Neural cell (in vitro differentiated cells): ENCODE measurements at regions not wholly inside any gene's neighbourhood (a gene's known extent, or its start where the extent isn't known, plus 50 kb on each side); places are given as distances from the start of the nearest gene placed in this dataset.

Experiments
- H2AFZ ChIP-seq: fragments of 200-600, 300-800 bp; sonication (generic), shearing (Covaris generic); 2 replicates; pipeline ENCODE4 v1.6.0; 2014; ENCODE audit warnings: low read depth, mild to moderate bottlenecking, antibody characterized with exemption, low read length, moderate library complexity
- H3F3A ChIP-seq: fragments of 200-600 bp; shearing (Covaris generic); 2 replicates; pipeline ENCODE4 v1.6.1; 2016; ENCODE audit warnings: mild to moderate bottlenecking, moderate library complexity, mixed read lengths, antibody characterized with exemption, low read length; ENCODE audit not compliant: insufficient read depth, poor library complexity, severe bottlenecking
- H3K27ac ChIP-seq: fragments of 200-600, 300-800 bp; sonication (generic), shearing (Covaris generic); 2 replicates; pipeline ENCODE4 v1.5.1; 2014; ENCODE audit warnings: mild to moderate bottlenecking, low read length, moderate library complexity
- H3K27me3 ChIP-seq: fragments of 300-800, 200-600 bp; sonication (generic), shearing (Covaris generic); 2 replicates; pipeline ENCODE4 v1.6.0; 2014; ENCODE audit warnings: mild to moderate bottlenecking, low read depth, low read length, moderate library complexity; ENCODE audit not compliant: insufficient read depth
- H3K36me3 ChIP-seq: fragments of 300-800, 200-600 bp; sonication (generic), shearing (Covaris generic); 2 replicates; pipeline ENCODE4 v1.5.1; 2014; ENCODE audit warnings: mild to moderate bottlenecking, antibody characterized with exemption, low read length, moderate library complexity; ENCODE audit not compliant: insufficient read depth
- H3K4me2 ChIP-seq: fragments of 300-800, 200-600 bp; sonication (generic), shearing (Covaris generic); 2 replicates; pipeline ENCODE4 v1.6.0; 2014; ENCODE audit warnings: mild to moderate bottlenecking, low read length
- H3K4me3 ChIP-seq: fragments of 300-800, 200-600 bp; sonication (generic), shearing (Covaris generic); 2 replicates; pipeline ENCODE4 v1.5.1; 2014; ENCODE audit warnings: mild to moderate bottlenecking, low read length, moderate library complexity
- H3K79me2 ChIP-seq: fragments of 200-600 bp; shearing (Covaris generic); replicated peaks from 2 replicates; pipeline ENCODE4 v1.6.0; 2014; ENCODE audit warnings: mild to moderate bottlenecking, low read length, moderate library complexity; ENCODE audit not compliant: insufficient read depth
- H3K9ac ChIP-seq: fragments of 300-800, 200-600 bp; sonication (generic), shearing (Covaris generic); 2 replicates; pipeline ENCODE4 v1.6.1; 2016; ENCODE audit warnings: mild to moderate bottlenecking, low read length, mixed read lengths
- H3K9me2 ChIP-seq: fragments of 200-600 bp; shearing (Covaris generic); 2 replicates; pipeline ENCODE4 v1.6.1; 2016; ENCODE audit warnings: mild to moderate bottlenecking, low read length, mixed read lengths; ENCODE audit not compliant: insufficient read depth
- H3K9me3 ChIP-seq: fragments of 200-600, 300-800 bp; sonication (generic), shearing (Covaris generic); 2 replicates; pipeline ENCODE4 v1.6.1; 2016; ENCODE audit warnings: mild to moderate bottlenecking, mixed run types, low read length, moderate library complexity, mixed read lengths
- H4K20me1 ChIP-seq: fragments of 200-600 bp; shearing (Covaris generic); 2 replicates; pipeline ENCODE4 v1.6.1; 2016; ENCODE audit warnings: mild to moderate bottlenecking, mixed run types; ENCODE audit not compliant: insufficient read depth
- EP300 ChIP-seq: fragments of 450-650 bp; conservative IDR thresholded peaks from 2 replicates; pipeline ENCODE4 v1.6.1; 2014; ENCODE audit warnings: antibody characterized with exemption, mild to moderate bottlenecking, moderate library complexity; ENCODE audit not compliant: poor library complexity, severe bottlenecking
- EZH2 ChIP-seq: fragments of 200-600, 300-800 bp; shearing (Covaris generic), sonication (generic); IDR thresholded peaks from 2 replicates; pipeline ENCODE4 v1.6.1; 2014; ENCODE audit warnings: antibody characterized with exemption, low read length, borderline replicate concordance, mild to moderate bottlenecking; ENCODE audit not compliant: insufficient read depth, poor library complexity, severe bottlenecking
- MXI1 ChIP-seq: fragments of 450-650 bp; conservative IDR thresholded peaks from 2 replicates; pipeline ENCODE4 v1.6.1; 2014; ENCODE audit warnings: antibody characterized with exemption, mild to moderate bottlenecking; ENCODE audit not compliant: poor library complexity, severe bottlenecking
- POLR2AphosphoS5 ChIP-seq: IDR thresholded peaks from 2 replicates; pipeline ENCODE4 v1.6.1; 2012
- RAD21 ChIP-seq: fragments of 450-650 bp; conservative IDR thresholded peaks from 2 replicates; pipeline ENCODE4 v1.6.1; 2014; ENCODE audit warnings: antibody characterized with exemption, mild to moderate bottlenecking, moderate library complexity
- REST ChIP-seq: IDR thresholded peaks from 2 replicates; pipeline ENCODE4 v1.6.1; 2012; ENCODE audit warnings: borderline replicate concordance
- SMC3 ChIP-seq: fragments of 450-650 bp; conservative IDR thresholded peaks from 2 replicates; pipeline ENCODE4 v1.6.1; 2014; ENCODE audit warnings: antibody characterized with exemption, mild to moderate bottlenecking, moderate library complexity; ENCODE audit not compliant: poor library complexity
- TAF1 ChIP-seq: IDR thresholded peaks from 2 replicates; pipeline ENCODE4 v1.6.1; 2012; ENCODE audit warnings: low read depth
- TF ChIP-seq, protein P1 (sequence below): fragments of 450-650 bp; IDR thresholded peaks from 2 replicates; pipeline ENCODE4 v1.5.1; 2014; ENCODE audit warnings: antibody characterized with exemption, mild to moderate bottlenecking, moderate library complexity; ENCODE audit not compliant: poor library complexity, severe bottlenecking

DNA sequence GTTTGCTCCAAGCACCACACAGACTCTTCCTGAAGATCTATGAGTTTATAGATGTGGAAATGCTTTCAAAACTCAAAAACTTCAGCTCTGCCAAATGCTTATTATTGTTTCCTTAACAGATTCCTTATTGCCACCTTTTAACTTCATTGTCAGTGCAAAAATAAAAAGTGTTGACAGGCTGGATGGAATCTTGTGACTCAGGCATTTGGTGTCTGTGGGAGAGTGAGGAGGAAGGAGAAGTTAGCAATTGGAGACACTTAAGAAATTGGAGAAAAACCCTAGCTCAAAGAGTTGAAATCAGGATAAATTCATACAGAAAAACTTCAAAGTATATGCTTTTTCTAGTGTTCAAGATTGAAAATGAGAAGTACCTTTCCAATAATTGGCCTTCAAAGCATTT lies 140.6 kb upstream of the PUM3 start:
- no peak for TF ChIP-seq REST
- no peak for TF ChIP-seq POLR2AphosphoS5
- TF ChIP-seq MXI1, result no peak
- no peak for TF ChIP-seq RAD21
- no peak for TF ChIP-seq EZH2
- TF ChIP-seq, protein P1, sequence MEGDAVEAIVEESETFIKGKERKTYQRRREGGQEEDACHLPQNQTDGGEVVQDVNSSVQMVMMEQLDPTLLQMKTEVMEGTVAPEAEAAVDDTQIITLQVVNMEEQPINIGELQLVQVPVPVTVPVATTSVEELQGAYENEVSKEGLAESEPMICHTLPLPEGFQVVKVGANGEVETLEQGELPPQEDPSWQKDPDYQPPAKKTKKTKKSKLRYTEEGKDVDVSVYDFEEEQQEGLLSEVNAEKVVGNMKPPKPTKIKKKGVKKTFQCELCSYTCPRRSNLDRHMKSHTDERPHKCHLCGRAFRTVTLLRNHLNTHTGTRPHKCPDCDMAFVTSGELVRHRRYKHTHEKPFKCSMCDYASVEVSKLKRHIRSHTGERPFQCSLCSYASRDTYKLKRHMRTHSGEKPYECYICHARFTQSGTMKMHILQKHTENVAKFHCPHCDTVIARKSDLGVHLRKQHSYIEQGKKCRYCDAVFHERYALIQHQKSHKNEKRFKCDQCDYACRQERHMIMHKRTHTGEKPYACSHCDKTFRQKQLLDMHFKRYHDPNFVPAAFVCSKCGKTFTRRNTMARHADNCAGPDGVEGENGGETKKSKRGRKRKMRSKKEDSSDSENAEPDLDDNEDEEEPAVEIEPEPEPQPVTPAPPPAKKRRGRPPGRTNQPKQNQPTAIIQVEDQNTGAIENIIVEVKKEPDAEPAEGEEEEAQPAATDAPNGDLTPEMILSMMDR, result no peak
- TF ChIP-seq TAF1, result no peak
- no peak for TF ChIP-seq SMC3
- TF ChIP-seq EP300, result no peak
- H3K4me2 ChIP-seq, result no peak overlapping the region
- no peaks in the 10 kb centered on the region for H3K9me3 ChIP-seq
- no peak overlapping the region for H3K9ac ChIP-seq
- no peaks in the 10 kb centered on the region for H3K36me3 ChIP-seq
- H2AFZ ChIP-seq, result no peak overlapping the region
- H4K20me1 ChIP-seq, result no peaks in the 10 kb centered on the region
- H3K27me3 ChIP-seq, result no peaks in the 10 kb centered on the region
- no peaks in the 10 kb centered on the region for H3K9me2 ChIP-seq
- H3K79me2 ChIP-seq, result no peaks in the 10 kb centered on the region
- H3F3A ChIP-seq, result no peaks in the 10 kb centered on the region
- no peak overlapping the region for H3K4me3 ChIP-seq
- H3K27ac ChIP-seq, result no peak overlapping the region

GRCh38 chr9:2979957-2980610 lies 136.2 kb upstream of the PUM3 start:
- no peak overlapping the region for H3K4me3 ChIP-seq
- no peaks in the 10 kb centered on the region for H3K36me3 ChIP-seq
- TF ChIP-seq TAF1 (no peak), POLR2AphosphoS5 (peak; percentile 23)
- H4K20me1 ChIP-seq, result no peaks in the 10 kb centered on the region
- H3K9ac ChIP-seq, result no peak overlapping the region
- no peak overlapping the region for H3K27ac ChIP-seq
- H3K27me3 ChIP-seq, result no peaks in the 10 kb centered on the region
- H3F3A ChIP-seq, result no peaks in the 10 kb centered on the region
- H3K4me2 ChIP-seq, result no peak overlapping the region
- no peaks in the 10 kb centered on the region for H3K9me3 ChIP-seq
- H3K9me2 ChIP-seq, result no peaks in the 10 kb centered on the region
- no peak overlapping the region for H2AFZ ChIP-seq
- H3K79me2 ChIP-seq, result no peaks in the 10 kb centered on the region

GRCh38 chr9:2972475-2972874 lies 128.6 kb upstream of the PUM3 start:
- Histone ChIP-seq H3F3A (no peaks in the 10 kb centered on the region), H2AFZ (no peak overlapping the region), H3K4me2 (no peak overlapping the region), H3K36me3 (no peaks in the 10 kb centered on the region), H3K4me3 (no peak overlapping the region), H3K79me2 (no peaks in the 10 kb centered on the region), H3K9me2 (no peaks in the 10 kb centered on the region), H3K27me3 (no peaks in the 10 kb centered on the region), H3K9me3 (peaks cover 4% of the 10 kb centered on the region), H3K9ac (no peak overlapping the region), H3K27ac (no peak overlapping the region), H4K20me1 (no peaks in the 10 kb centered on the region)
- TF ChIP-seq MXI1, result no peak
- TF ChIP-seq RAD21, result no peak
- TF ChIP-seq, protein P1, result no peak
- TF ChIP-seq EZH2, result no peak
